ENCODE measurements at regions not wholly inside any gene's neighbourhood (a gene's known extent, or its start where the extent isn't known, plus 50 kb on each side); places are given as distances from the start of the nearest gene placed in this dataset.
A peak's percentile ranks its signal among the peaks of the same experiment; 100 is the strongest.

DNA sequence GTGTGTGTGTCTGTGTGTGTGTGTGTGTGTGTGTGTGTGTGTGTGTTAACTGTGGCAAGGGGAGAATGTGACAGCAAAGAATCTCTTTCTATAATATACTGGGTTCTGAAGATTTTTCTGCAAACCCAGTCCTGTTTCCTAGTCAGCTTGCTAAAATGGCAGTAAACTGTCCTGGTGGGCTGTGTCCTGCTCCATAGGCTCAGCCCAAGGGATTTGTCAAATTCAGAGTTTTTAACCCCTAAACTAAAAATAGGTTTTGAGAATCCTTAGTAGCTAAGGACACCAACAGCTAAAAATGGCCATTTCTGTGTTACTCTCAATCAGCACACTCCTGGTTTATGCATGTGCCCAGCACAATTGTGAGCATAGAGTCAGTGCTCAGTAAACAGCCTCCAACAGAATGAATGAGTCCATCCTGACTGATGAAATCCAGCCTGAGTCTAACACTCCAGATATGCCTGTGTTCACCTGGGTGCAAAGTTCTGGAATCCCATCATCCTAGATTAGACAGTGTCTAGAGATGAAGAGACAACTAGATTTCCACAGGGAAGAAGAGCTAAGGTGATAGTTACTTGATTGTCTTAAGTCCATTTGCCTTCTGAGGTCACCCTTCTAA lies 192.6 kb downstream of the TTC6 start (continued):
- TF ChIP-seq ZNF629 (CRISPR knock-in tag; conservative IDR thresholded peaks at IDR 0.05) (peak; percentile 91), KAT8 (CRISPR knock-in tag; IDR thresholded peaks at IDR 0.05) (peak; percentile 83), SPEN (CRISPR knock-in tag; IDR thresholded peaks at IDR 0.05; ENCODE audit: low read depth) (peak; percentile 40; the same call in 1 of the 2 replicates), HMG20B (CRISPR knock-in tag; conservative IDR thresholded peaks at IDR 0.05) (0 out of 2 replicates have a peak, but pooled peaks have one; percentile 50), ELF1 (CRISPR knock-in tag; IDR thresholded peaks at IDR 0.05) (peak; percentile 50; the same call in 1 of the 2 replicates), ZNF3 (CRISPR knock-in tag; IDR thresholded peaks at IDR 0.05) (peak; percentile 83), RBAK (CRISPR knock-in tag; IDR thresholded peaks at IDR 0.05) (peak; percentile 73; the same call in 1 of the 2 replicates), FOSL2 (CRISPR knock-in tag; IDR thresholded peaks at IDR 0.05) (peak; percentile 91), ZBTB43 (CRISPR knock-in tag; conservative IDR thresholded peaks at IDR 0.05) (peak; percentile 89), HCFC1 (IDR thresholded peaks at IDR 0.05; ENCODE audit: low read depth, low read length) (0 out of 2 replicates have a peak, but pooled peaks have one; percentile 16), ZNF878 (CRISPR knock-in tag; IDR thresholded peaks at IDR 0.05) (peak; percentile 50; the same call in 1 of the 2 replicates), ZNF713 (CRISPR knock-in tag; IDR thresholded peaks at IDR 0.05) (no peak), GTF3A (CRISPR knock-in tag; conservative IDR thresholded peaks at IDR 0.05) (no peak), TCF7 (IDR thresholded peaks at IDR 0.05; ENCODE audit: low read depth) (peak; percentile 52; the same call in 1 of the 2 replicates)
- TF ChIP-seq, protein P1, sequence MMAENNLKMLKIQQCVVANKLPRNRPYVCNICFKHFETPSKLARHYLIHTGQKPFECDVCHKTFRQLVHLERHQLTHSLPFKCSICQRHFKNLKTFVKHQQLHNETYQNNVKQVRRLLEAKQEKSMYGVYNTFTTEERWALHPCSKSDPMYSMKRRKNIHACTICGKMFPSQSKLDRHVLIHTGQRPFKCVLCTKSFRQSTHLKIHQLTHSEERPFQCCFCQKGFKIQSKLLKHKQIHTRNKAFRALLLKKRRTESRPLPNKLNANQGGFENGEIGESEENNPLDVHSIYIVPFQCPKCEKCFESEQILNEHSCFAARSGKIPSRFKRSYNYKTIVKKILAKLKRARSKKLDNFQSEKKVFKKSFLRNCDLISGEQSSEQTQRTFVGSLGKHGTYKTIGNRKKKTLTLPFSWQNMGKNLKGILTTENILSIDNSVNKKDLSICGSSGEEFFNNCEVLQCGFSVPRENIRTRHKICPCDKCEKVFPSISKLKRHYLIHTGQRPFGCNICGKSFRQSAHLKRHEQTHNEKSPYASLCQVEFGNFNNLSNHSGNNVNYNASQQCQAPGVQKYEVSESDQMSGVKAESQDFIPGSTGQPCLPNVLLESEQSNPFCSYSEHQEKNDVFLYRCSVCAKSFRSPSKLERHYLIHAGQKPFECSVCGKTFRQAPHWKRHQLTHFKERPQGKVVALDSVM (CRISPR knock-in tag; IDR thresholded peaks at IDR 0.05), result peak; percentile 84
- TF ChIP-seq, protein P2, sequence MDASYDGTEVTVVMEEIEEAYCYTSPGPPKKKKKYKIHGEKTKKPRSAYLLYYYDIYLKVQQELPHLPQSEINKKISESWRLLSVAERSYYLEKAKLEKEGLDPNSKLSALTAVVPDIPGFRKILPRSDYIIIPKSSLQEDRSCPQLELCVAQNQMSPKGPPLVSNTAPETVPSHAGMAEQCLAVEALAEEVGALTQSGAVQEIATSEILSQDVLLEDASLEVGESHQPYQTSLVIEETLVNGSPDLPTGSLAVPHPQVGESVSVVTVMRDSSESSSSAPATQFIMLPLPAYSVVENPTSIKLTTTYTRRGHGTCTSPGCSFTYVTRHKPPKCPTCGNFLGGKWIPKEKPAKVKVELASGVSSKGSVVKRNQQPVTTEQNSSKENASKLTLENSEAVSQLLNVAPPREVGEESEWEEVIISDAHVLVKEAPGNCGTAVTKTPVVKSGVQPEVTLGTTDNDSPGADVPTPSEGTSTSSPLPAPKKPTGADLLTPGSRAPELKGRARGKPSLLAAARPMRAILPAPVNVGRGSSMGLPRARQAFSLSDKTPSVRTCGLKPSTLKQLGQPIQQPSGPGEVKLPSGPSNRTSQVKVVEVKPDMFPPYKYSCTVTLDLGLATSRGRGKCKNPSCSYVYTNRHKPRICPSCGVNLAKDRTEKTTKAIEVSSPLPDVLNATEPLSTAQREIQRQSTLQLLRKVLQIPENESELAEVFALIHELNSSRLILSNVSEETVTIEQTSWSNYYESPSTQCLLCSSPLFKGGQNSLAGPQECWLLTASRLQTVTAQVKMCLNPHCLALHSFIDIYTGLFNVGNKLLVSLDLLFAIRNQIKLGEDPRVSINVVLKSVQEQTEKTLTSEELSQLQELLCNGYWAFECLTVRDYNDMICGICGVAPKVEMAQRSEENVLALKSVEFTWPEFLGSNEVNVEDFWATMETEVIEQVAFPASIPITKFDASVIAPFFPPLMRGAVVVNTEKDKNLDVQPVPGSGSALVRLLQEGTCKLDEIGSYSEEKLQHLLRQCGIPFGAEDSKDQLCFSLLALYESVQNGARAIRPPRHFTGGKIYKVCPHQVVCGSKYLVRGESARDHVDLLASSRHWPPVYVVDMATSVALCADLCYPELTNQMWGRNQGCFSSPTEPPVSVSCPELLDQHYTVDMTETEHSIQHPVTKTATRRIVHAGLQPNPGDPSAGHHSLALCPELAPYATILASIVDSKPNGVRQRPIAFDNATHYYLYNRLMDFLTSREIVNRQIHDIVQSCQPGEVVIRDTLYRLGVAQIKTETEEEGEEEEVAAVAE (CRISPR knock-in tag; IDR thresholded peaks at IDR 0.05; ENCODE audit: borderline replicate concordance), result 0 out of 2 replicates have a peak, but pooled peaks have one; percentile 36
- TF ChIP-seq, protein P3, sequence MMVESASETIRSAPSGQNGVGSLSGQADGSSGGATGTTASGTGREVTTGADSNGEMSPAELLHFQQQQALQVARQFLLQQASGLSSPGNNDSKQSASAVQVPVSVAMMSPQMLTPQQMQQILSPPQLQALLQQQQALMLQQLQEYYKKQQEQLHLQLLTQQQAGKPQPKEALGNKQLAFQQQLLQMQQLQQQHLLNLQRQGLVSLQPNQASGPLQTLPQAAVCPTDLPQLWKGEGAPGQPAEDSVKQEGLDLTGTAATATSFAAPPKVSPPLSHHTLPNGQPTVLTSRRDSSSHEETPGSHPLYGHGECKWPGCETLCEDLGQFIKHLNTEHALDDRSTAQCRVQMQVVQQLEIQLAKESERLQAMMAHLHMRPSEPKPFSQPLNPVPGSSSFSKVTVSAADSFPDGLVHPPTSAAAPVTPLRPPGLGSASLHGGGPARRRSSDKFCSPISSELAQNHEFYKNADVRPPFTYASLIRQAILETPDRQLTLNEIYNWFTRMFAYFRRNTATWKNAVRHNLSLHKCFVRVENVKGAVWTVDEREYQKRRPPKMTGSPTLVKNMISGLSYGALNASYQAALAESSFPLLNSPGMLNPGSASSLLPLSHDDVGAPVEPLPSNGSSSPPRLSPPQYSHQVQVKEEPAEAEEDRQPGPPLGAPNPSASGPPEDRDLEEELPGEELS (CRISPR knock-in tag; IDR thresholded peaks at IDR 0.05), result peak; percentile 91
- TF ChIP-seq, protein P4, sequence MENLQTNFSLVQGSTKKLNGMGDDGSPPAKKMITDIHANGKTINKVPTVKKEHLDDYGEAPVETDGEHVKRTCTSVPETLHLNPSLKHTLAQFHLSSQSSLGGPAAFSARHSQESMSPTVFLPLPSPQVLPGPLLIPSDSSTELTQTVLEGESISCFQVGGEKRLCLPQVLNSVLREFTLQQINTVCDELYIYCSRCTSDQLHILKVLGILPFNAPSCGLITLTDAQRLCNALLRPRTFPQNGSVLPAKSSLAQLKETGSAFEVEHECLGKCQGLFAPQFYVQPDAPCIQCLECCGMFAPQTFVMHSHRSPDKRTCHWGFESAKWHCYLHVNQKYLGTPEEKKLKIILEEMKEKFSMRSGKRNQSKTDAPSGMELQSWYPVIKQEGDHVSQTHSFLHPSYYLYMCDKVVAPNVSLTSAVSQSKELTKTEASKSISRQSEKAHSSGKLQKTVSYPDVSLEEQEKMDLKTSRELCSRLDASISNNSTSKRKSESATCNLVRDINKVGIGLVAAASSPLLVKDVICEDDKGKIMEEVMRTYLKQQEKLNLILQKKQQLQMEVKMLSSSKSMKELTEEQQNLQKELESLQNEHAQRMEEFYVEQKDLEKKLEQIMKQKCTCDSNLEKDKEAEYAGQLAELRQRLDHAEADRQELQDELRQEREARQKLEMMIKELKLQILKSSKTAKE (CRISPR knock-in tag; IDR thresholded peaks at IDR 0.05; ENCODE audit: borderline replicate concordance), result peak; percentile 68; the same call in 1 of the 2 replicates
